A673 (cell line): ENCODE measurements at regions not wholly inside any gene's neighbourhood (a gene's known extent, or its start where the extent isn't known, plus 50 kb on each side); places are given as distances from the start of the nearest gene placed in this dataset.

Experiments used
- EZH2 ChIP-seq: fragments of 200-600 bp; sonication (generic); IDR thresholded peaks from 2 replicates; pipeline ENCODE4 v1.6.1; 2017; ENCODE audit warnings: borderline replicate concordance, low read depth, mild to moderate bottlenecking, mixed read lengths, antibody characterized with exemption, low read length; ENCODE audit not compliant: poor library complexity, severe bottlenecking
- TF ChIP-seq, protein P1 (sequence below): fragments of 300-800, 200-600 bp; sonication (generic); conservative IDR thresholded peaks from 2 replicates; pipeline ENCODE4 v1.5.1; 2017; ENCODE audit warnings: low read depth, mild to moderate bottlenecking, antibody characterized with exemption, low read length, moderate library complexity, mixed read lengths

- TF ChIP-seq, protein P1, sequence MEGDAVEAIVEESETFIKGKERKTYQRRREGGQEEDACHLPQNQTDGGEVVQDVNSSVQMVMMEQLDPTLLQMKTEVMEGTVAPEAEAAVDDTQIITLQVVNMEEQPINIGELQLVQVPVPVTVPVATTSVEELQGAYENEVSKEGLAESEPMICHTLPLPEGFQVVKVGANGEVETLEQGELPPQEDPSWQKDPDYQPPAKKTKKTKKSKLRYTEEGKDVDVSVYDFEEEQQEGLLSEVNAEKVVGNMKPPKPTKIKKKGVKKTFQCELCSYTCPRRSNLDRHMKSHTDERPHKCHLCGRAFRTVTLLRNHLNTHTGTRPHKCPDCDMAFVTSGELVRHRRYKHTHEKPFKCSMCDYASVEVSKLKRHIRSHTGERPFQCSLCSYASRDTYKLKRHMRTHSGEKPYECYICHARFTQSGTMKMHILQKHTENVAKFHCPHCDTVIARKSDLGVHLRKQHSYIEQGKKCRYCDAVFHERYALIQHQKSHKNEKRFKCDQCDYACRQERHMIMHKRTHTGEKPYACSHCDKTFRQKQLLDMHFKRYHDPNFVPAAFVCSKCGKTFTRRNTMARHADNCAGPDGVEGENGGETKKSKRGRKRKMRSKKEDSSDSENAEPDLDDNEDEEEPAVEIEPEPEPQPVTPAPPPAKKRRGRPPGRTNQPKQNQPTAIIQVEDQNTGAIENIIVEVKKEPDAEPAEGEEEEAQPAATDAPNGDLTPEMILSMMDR: no peak
- TF ChIP-seq EZH2: no peak
Observed at GRCh38 chr5:174347183-174347582, 301.7 kb downstream of the NSG2 start.
